SHP77 treated with DMSO at 0.1 percent for 48 hours (cell line): ENCODE measurements at regions not wholly inside any gene's neighbourhood (a gene's known extent, or its start where the extent isn't known, plus 50 kb on each side); places are given as distances from the start of the nearest gene placed in this dataset.

Experiments
- DNase-seq: peaks from one replicate; lab custom pipeline; 2025; lab: John Stamatoyannopoulos, UW

DNA sequence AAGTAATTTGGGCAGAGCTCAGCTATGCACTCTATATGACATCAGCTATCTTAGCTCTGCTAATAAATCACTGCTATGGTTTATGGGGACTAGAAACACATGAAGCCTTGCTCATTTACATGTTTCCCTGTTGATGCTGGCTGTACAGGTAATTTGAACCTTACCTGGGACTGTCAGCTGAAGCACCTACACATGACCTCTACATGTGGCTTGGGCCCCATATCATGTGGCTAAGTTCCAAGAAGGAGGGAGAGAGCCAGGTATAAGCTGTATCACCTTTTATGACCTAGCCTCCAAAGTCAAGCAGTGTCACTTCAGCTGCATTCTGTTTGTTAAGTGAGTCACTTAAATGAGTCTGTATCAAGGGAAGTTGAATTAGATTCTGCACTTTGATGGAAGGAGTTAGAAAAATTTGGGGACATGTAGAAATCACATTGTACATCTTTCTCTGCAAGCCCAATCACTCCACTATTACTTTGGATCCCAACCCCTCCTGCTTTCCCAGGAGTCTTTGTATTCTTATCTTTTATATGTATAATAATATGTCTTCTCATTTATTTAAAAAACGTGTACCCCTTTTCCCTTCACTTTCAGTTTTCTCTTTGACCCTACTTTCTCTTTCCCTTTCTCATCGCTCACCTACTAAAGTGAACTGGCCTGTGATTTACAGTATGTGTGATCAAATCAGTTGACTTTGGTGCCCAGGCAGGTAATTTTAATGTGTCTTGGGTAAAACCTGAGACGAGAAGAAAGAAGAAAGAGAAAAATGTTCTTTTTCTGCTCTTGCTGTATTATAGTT, 53.4 kb upstream of the PRKACB start:
- no peak for DNase-seq

DNA sequence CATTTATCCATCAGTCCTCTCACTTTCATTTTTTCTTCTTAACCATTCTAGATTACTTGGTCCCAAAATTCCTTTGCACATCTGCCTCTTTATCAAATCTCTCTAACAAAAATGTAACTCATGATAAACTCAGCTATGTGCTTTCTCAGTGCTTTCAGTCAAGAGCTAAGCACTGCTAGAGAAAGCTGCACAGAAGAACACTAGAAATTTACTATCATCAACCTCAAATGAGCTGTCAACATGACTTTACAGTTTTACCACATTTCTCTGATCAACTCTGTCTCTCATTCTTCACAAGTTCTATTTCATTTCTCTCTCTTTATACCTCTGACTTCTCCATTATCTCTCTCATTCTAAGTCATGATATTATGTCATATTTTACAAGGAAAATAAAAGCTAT, 54.2 kb upstream of the PRKACB start:
- DNase-seq: no peak

DNA sequence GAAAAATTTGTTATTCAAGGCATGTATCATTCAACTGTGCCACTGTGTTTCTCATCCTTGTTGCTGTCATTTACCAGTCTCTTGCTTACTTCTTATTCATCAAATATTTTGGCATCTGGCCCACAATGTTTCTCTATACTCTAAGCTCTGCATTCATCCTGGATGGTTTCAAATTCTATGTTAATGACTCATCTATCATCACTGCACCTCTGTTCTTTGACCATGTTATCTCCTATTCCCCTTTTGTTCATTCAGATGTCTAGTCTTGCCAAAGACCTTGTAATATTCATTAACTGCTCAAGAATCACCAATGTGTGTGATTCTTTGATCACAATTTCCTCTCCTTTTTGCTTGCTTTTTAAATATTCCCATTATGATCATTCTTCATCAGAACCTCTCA, 54.6 kb upstream of the PRKACB start:
- DNase-seq: no peak

DNA sequence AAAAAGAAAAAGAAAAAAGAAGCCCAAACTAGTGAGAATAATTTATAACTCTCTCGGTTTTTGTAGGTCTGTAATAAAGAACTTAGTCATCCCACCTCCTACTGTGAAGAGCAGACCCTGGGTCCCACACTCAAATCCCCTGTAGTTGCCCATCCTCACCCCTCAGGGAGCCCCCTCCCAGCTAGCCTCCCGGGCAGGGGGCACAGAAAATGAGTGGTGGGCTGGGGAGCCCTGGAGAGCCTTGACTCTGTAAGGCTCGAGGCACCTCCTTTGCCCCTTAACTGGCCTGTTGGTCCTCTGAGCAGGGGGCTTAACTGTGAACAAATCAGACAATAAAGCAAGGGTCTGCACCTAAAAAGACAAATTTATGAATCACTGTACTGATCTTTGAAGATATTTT, 57.5 kb upstream of the PRKACB start:
- no peak for DNase-seq

DNA sequence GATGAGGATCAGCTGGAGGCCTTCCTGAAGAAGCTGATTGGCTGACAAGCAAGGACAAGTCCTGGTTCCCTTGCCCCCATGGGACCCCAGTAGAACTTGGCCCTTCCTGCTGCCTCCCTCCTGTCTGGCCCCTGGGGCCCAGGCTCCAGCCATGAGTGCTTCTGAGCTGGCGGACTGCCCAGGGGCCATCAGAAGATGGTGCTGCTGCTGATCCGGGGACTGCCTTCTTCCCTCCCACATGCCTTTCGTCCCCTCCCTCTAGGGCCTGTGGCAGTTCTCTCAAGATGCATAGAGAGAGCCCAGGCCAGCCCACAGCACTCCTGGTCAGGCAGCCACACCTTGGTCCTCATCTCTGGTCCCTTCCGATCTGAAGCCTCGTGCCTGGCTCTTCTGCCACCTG, 57.9 kb upstream of the PRKACB start:
- DNase-seq: no peak

DNA sequence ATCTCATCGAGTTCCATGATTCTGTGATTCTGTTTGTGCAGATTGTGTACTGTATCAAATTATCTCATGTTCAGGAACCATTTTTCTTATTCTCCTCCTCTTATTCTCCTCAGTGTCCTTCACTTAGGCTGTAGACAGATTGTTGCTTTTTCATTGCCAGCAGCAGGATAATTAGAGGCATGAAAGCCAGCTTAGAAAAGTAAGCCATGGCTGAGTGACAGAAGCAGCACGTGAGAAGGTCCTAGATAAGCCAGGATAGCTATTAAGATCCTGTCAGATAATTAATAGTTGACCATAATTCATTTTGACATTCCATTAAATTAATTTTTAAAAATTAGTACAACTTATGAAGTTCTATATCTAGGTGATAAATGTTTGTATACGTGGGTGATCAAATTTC, 60.8 kb upstream of the PRKACB start:
- DNase-seq: no peak

DNA sequence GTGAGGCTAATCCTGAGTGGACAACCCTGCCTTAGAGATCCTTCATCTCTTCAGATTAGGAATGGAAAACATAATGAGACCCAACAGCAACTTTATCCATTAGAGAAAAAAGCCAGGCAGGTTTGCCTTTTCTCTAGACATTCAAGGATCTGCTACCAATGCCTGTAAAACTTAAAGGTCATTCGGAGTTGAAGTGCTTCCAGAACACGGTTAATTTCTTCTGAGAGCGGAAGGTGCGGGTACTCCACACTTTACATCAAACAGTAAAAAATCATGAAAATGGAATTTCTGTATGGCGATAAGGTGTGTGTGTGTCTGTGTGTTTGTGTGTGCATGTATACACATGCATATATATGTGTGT, 65.2 kb upstream of the PRKACB start:
- no peak for DNase-seq

DNA sequence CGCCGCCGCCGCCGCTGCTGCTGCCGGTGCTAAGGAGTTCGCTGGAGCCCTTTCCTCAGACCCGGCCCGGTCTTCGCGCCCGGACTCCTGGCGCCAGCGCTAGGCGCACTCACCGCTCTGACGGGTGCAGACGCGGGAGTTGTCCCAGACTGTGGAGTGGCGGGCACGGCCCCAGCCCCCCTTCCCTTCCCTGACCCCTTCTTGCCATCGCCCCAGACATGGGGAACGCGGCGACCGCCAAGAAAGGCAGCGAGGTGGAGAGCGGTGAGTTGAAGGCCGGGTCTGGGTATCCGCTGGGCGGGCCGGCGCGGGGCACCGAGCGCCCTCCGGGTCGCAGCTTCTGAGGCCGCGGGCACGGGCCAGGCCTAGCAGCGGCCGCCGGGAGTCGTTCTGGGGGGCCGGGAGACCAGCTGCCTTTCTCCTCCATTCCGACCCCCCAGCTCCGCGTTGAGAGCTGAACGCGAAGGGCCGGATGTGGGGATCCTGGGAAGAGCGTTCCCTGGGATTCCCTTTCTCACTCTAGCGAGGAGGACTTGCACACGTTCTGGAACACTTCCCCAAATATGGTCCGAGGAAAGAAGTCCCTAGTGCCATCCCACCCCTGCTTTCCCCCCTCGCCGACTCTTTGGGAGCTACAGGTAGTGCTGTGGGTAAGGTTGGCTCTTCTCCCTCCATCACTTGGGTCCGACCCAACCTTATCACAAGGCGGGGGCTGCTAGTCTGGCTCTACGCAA, 65.8 kb upstream of the PRKACB start:
- DNase-seq: no peak

DNA sequence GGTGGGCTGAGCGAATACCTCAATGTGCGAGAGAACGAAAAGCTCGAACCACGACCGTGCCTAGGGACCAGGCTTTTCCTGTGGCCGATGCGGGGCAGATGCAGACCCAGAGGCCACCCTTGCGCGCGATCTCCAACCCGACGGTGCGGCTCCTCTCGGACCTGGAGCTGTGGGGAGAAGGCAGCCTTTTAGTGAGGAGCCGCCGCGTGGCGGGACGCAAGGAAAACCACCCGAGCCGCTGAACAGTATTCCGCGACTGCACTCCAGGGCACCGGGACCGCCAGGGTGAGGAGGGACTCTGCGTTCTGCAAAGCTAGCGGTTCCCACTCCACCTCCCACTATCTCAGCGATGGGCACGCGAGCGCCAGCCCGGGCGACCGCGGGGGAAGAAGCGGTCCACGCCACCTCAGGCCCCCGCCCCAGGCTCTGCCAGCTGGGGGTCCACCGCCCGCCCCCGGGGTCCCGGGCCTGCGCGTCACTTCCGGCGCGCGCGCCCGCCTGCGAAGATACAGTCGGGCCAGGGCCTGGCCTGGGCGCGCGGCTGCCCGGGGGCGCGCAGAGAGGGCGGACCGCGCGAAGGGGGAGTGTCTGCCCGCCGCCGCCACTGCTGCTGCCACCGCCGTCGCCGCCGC, 66.5 kb upstream of the PRKACB start:
- DNase-seq: peak; percentile 60

DNA sequence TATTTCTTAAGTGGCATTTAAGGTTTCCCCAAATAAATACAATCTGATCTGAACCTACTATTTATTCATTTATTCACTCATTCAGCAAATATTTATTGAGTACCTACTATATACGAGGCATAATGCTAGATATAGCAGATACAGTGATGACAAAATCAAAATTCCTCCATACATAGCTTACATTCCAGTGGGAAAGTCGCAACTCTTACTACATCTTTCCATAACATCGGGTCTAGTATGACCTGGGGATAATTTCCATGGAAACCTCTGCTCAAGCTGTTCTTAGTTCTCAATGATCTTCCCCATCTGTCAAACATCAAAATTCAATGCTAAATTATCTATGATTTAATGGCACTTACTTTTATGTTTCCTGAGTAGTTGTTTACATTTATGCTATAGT, 70.8 kb upstream of the PRKACB start:
- no peak for DNase-seq

DNA sequence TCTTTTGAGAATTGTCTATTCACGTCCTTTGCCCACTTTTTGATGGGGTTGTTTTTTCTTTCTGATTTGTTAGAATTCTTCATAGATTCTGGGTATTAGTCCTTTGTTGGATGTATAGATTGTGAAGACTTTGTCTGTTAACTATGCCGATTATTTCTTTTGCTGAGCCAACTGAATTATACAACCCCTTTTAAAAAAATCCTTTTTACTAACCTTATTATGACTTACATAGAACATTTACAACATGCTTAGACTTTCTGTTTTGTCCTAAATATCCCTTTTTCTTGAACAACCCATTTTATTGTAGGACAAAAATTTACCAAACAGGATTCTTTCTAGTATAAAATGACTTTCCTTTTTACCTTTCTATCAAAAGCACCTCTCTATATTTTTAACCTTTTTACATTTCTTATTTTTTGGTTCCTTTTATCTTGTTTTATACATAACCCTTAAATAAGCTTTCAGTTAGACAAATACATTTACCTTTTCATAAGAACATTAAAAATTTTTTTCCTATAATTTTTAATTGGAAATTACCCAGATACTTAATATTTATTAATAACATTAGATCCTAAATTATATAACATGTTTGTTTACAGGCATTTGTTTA, 70.4 kb upstream of the TTLL7 start:
- DNase-seq: no peak

DNA sequence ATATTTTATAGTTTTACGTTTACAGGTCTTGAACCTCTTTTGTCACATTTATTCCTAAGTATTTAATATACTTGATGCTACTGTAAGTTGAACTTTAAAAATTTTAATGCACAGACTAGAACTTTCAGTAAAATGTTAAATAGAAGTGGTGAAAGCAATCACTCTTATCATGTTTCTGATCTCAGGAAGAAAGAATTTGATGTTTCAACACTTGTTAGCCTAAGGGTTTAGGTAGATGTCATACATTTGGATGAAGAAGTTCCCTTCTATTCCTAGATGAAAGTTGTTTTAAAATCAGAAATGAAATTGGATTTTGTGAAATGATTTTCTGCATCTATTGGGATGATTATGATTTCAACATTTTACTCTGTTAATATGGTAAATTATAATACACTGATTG, 63.6 kb upstream of the TTLL7 start:
- DNase-seq: no peak

DNA sequence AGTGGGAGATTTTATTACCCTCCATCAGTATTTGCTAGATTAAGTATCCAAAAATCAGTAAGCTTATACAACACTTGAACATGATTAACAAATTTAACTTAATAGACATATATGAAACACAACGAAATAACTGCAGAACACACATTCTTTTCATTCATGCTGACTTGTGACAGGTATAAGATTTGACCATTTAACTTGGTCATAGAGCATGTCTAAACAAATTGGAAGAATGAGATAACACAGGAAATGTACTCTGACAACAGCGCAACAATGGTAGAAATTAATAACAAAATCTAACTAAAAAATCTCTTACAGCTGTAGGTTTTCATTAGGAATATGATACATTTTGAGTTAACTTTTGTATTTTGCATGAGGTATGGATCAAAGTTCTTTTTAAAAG, 62.4 kb upstream of the TTLL7 start:
- no peak for DNase-seq

DNA sequence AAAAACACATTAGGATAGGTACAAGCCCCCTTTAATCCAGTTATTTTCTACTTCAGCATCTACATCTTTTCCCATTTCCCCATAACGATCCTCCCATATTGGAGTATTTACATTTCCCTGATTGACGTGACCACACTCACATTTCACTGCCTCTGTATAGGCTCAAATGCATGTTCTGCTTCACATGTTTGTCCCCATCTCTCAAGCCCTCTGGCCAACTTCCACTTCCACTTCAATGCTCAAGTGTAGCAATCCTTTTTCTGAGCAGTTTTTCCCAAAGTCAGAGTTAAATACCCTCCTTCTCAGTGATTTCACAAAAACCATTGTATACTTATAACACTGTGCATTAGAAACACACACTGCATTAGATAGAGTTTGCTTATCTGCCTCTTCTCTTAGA, 61.8 kb upstream of the TTLL7 start:
- no peak for DNase-seq

DNA sequence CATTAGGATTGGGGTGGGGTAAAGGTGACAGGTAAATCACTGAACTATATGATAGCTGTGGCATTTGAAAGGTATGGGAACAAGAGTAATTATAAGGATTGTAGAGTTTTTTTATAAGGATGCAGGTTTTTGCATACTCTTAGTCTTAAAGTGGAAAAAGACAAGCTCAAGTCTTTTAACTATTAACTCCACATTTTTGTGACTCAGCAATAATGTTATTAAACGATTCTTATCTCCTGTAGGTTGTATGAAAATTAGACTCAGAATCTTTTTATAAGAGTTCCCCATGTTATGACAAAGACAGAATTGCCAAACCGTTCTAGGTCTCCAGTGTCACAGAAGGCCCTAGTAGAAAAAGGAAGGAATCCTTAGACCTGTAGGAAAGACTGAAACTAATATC, 49.9 kb upstream of the TTLL7 start:
- DNase-seq: no peak
